GM12878 (cell line): ENCODE measurements at regions not wholly inside any gene's neighbourhood (a gene's known extent, or its start where the extent isn't known, plus 50 kb on each side); places are given as distances from the start of the nearest gene placed in this dataset.

Experiments used
- ATAC-seq: fragments of 200-7000 bp; cut with Tn5 transposase; 3 replicates; pipeline ENCODE4 v1.9.1; 2020; ENCODE audit warnings: mild to moderate bottlenecking, moderate library complexity
- BruUV-seq: library from RNA; stranded (reverse); fragments of 400-500 nt; replicated peaks from 2 replicates; lab custom pipeline; 2021; lab: Mats Ljungman, UMichigan
- CTCF ChIA-PET: fragments of 300-600 bp; sonication (Branson Sonifier 250); formaldehyde crosslinking; extraction: SDS; loops from one replicate; lab custom pipeline; 2021; ENCODE audit warnings: inconsistent platforms; lab: Yijun Ruan, JAX
- POLR2A ChIA-PET: fragments of 350-600 bp; formaldehyde crosslinking; extraction: SDS; loops from one replicate; lab custom pipeline; 2021; ENCODE audit warnings: inconsistent platforms; lab: Charles Lee
- RAD21 ChIA-PET: fragments of 300-600 bp; sonication (Branson Sonifier 250); formaldehyde crosslinking; loops from one replicate; lab custom pipeline; 2023; ENCODE audit warnings: antibody characterized with exemption; ENCODE audit not compliant: unreplicated experiment; lab: Charles Lee
- SMC1A ChIA-PET: fragments of 300-600 bp; sonication (Branson Sonifier 250); formaldehyde crosslinking; loops from one replicate; lab custom pipeline; 2023; ENCODE audit not compliant: unreplicated experiment, uncharacterized antibody; lab: Charles Lee
- DNase-seq: peaks from one replicate; pipeline ENCODE4 v3.0.0-alpha.2; 2011; ENCODE audit warnings: low read depth, low spot score
- FAIRE-seq: peaks from 3 replicates; lab custom pipeline; 2011; peaks lifted over from hg19 to GRCh38; lab: Jason Lieb, UNC
- H2AFZ ChIP-seq: 2 replicates; pipeline ENCODE4 v1.6.0; 2011; ENCODE audit warnings: low read depth, low read length, control low read depth; ENCODE audit not compliant: control insufficient read depth
- H3K27ac ChIP-seq: 2 replicates; pipeline ENCODE4 v1.5.1; 2011; ENCODE audit warnings: control low read depth; ENCODE audit not compliant: control insufficient read depth, insufficient read depth
- H3K27me3 ChIP-seq, 2 experiments: replicated peaks in 1 of 2; 2 replicates each; pipeline versions ENCODE4 v1.6.0 to v1.6.1; 2011; ENCODE audit warnings: low read length in 1 of 2; ENCODE audit not compliant: control insufficient read depth in 2 of 2, insufficient read depth in 2 of 2
- H3K36me3 ChIP-seq, 2 experiments: 2 replicates each; pipeline ENCODE4 v1.5.1; 2011; ENCODE audit warnings: low read length in 1 of 2; ENCODE audit not compliant: control insufficient read depth in 2 of 2, insufficient read depth in 2 of 2
- H3K4me1 ChIP-seq: 2 replicates; pipeline ENCODE4 v1.6.1; 2011; ENCODE audit warnings: mild to moderate bottlenecking, low read length, moderate library complexity, mixed read lengths; ENCODE audit not compliant: control insufficient read depth, insufficient read depth
- H3K4me2 ChIP-seq: 2 replicates; pipeline ENCODE4 v1.6.0; 2011; ENCODE audit warnings: control low read depth; ENCODE audit not compliant: control insufficient read depth, insufficient read depth
- H3K4me3 ChIP-seq: fragments of 200-600 bp; sonication (generic); 2 replicates; pipeline ENCODE4 v1.5.1; 2016
- H3K79me2 ChIP-seq: 2 replicates; pipeline ENCODE4 v1.6.0; 2011; ENCODE audit warnings: low read length; ENCODE audit not compliant: control insufficient read depth, insufficient read depth
- H3K9ac ChIP-seq: 2 replicates; pipeline ENCODE4 v1.8.0; 2011; ENCODE audit warnings: low read length, control low read depth, mixed read lengths; ENCODE audit not compliant: control insufficient read depth, insufficient read depth
- H3K9me3 ChIP-seq: replicated peaks from 3 replicates; pipeline ENCODE4 v1.5.1; 2011; ENCODE audit warnings: mild to moderate bottlenecking, low read length; ENCODE audit not compliant: control insufficient read depth, insufficient read depth
- H4K20me1 ChIP-seq: 2 replicates; pipeline ENCODE4 v1.6.0; 2011; ENCODE audit not compliant: control insufficient read depth, insufficient read depth
- CHD4 ChIP-seq: fragments of 200-600 bp; sonication (generic); IDR thresholded peaks from 2 replicates; pipeline ENCODE4 v1.6.1; 2016; ENCODE audit warnings: mild to moderate bottlenecking
- ESRRA ChIP-seq: IDR thresholded peaks from 2 replicates; pipeline ENCODE4 v1.6.1; 2012; ENCODE audit warnings: mild to moderate bottlenecking, low read length, improper control_type of control experiment
- FOS ChIP-seq: IDR thresholded peaks from 3 replicates; pipeline ENCODE4 v1.6.1; 2011; ENCODE audit warnings: borderline replicate concordance; ENCODE audit not compliant: insufficient read length; ENCODE audit errors: extremely low read depth
- GATAD2B ChIP-seq: fragments of 450-650 bp; conservative IDR thresholded peaks from 2 replicates; pipeline ENCODE4 v1.6.1; 2017; ENCODE audit warnings: low read depth, mild to moderate bottlenecking, moderate library complexity
- HDGF ChIP-seq: fragments of 450-650 bp; IDR thresholded peaks from 2 replicates; pipeline ENCODE4 v1.6.1; 2016; ENCODE audit warnings: antibody characterized with exemption
- JUND ChIP-seq: IDR thresholded peaks from 2 replicates; pipeline ENCODE4 v1.6.1; 2012; ENCODE audit warnings: low read depth, mild to moderate bottlenecking, low read length, improper control_type of control experiment, moderate library complexity
- NFYB ChIP-seq: IDR thresholded peaks from 2 replicates; pipeline ENCODE4 v1.6.1; 2011; ENCODE audit warnings: low read depth, mild to moderate bottlenecking, low read length, improper control_type of control experiment, moderate library complexity; ENCODE audit not compliant: insufficient read depth
- NR2C2 ChIP-seq: IDR thresholded peaks from 2 replicates; pipeline ENCODE4 v1.6.1; 2011; ENCODE audit warnings: borderline replicate concordance, low read depth; ENCODE audit not compliant: control insufficient read depth, insufficient read length
- PAX5 ChIP-seq: IDR thresholded peaks from 2 replicates; pipeline ENCODE4 v1.6.1; 2011; ENCODE audit warnings: low read depth, low read length, borderline replicate concordance
- SP1 ChIP-seq: IDR thresholded peaks from one replicate; pipeline ENCODE4 v1.6.1; 2011; ENCODE audit warnings: low read depth, low read length
- SREBF2 ChIP-seq: IDR thresholded peaks from 2 replicates; pipeline ENCODE4 v1.6.1; 2012; ENCODE audit warnings: mild to moderate bottlenecking, low read length
- ZBTB33 ChIP-seq: fragments of 450-650 bp; IDR thresholded peaks from 2 replicates; pipeline ENCODE4 v1.6.1; 2017; ENCODE audit warnings: mild to moderate bottlenecking
- whole genome bisulfite sequencing: methylation state at CpG from one replicate; pipeline ENCODE4 v1.1.6; 2016; ENCODE audit warnings: low lambda C conversion rate; ENCODE audit not compliant: insufficient replicate concordance, insufficient coverage; ENCODE audit errors: missing lambda C conversion rate; 5-methylcytosine and 5-hydroxymethylcytosine counted together
- in situ Hi-C: fragments of 300-500 bp; cut with MboI; formaldehyde crosslinking; loops from 9 replicates; pipeline ENCODE4 v1.14.3; 2018; ENCODE audit warnings: mixed read lengths
- intact Hi-C: fragments of 100-400 bp; cut with micrococcal nuclease; formaldehyde crosslinking; loops from one replicate; pipeline ENCODE4 v1.14.2; 2022; ENCODE audit not compliant: unreplicated experiment
- TF ChIP-seq, protein P1 (sequence below): IDR thresholded peaks from 2 replicates; pipeline ENCODE4 v1.6.1; 2011; ENCODE audit warnings: mild to moderate bottlenecking, low read depth, low read length, moderate library complexity; ENCODE audit not compliant: insufficient replicate concordance
- TF ChIP-seq, protein P2 (sequence below): fragments of 450-650 bp; IDR thresholded peaks from 2 replicates; pipeline ENCODE4 v1.6.1; 2016; ENCODE audit warnings: mild to moderate bottlenecking, moderate library complexity, borderline replicate concordance
- TF ChIP-seq, protein P3 (sequence below): fragments of 450-650 bp; IDR thresholded peaks from 2 replicates; pipeline ENCODE4 v1.6.1; 2017; ENCODE audit warnings: mild to moderate bottlenecking, moderate library complexity

DNA sequence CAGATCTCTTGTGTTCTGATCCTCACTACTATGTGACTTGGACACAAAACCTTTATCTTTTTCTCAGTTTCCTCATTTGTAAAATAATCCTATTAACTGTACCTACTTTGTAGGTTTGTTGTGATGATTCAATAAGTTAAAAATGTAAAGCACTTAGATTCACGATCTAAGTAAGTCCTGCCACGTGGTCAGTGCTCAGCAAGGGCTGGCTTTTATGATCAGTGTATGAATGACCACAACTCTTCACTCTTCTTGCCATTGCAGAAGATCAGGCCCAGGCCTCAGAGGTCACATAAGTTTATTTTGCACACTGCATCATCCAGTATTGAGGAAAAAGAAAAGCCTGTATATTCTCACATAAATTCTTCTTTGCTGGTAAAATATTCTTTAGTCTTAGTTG lies 1192.5 kb upstream of the ACVR2A start:
- Histone ChIP-seq H3K4me1 (no peaks in the 10 kb centered on the region), H3K27ac (no peak overlapping the region), H3K79me2 (no peaks in the 10 kb centered on the region), H4K20me1 (no peaks in the 10 kb centered on the region), H2AFZ (no peak overlapping the region), H3K4me3 (no peak overlapping the region), H3K9ac (no peak overlapping the region), H3K27me3 (no peaks in the 10 kb centered on the region), H3K4me2 (no peak overlapping the region), H3K36me3 (no peaks in the 10 kb centered on the region), H3K9me3 (no peaks in the 10 kb centered on the region)
- SMC1A ChIA-PET = no interaction called here
- in situ Hi-C loops (no loop called here), intact Hi-C loops (no loop called here)
- no TSS peak for BruUV-seq
- DNase-seq = no peak
- RAD21 ChIA-PET = no interaction called here
- 9% methylated on average over 2 of the region's 2 CpGs for WGBS
- POLR2A ChIA-PET = no interaction called here
- no peak for FAIRE-seq
- CTCF ChIA-PET = no interaction called here
- ATAC-seq = no peak
- TF ChIP-seq HDGF (no peak), JUND (no peak), NFYB (no peak), SP1 (no peak), SREBF2 (no peak), FOS (no peak), CHD4 (no peak), PAX5 (no peak), ESRRA (no peak), GATAD2B (no peak), NR2C2 (no peak), ZBTB33 (no peak)
- TF ChIP-seq, protein P1, sequence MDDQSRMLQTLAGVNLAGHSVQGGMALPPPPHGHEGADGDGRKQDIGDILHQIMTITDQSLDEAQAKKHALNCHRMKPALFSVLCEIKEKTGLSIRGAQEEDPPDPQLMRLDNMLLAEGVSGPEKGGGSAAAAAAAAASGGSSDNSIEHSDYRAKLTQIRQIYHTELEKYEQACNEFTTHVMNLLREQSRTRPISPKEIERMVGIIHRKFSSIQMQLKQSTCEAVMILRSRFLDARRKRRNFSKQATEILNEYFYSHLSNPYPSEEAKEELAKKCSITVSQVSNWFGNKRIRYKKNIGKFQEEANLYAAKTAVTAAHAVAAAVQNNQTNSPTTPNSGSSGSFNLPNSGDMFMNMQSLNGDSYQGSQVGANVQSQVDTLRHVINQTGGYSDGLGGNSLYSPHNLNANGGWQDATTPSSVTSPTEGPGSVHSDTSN = no peak
- TF ChIP-seq, protein P2, sequence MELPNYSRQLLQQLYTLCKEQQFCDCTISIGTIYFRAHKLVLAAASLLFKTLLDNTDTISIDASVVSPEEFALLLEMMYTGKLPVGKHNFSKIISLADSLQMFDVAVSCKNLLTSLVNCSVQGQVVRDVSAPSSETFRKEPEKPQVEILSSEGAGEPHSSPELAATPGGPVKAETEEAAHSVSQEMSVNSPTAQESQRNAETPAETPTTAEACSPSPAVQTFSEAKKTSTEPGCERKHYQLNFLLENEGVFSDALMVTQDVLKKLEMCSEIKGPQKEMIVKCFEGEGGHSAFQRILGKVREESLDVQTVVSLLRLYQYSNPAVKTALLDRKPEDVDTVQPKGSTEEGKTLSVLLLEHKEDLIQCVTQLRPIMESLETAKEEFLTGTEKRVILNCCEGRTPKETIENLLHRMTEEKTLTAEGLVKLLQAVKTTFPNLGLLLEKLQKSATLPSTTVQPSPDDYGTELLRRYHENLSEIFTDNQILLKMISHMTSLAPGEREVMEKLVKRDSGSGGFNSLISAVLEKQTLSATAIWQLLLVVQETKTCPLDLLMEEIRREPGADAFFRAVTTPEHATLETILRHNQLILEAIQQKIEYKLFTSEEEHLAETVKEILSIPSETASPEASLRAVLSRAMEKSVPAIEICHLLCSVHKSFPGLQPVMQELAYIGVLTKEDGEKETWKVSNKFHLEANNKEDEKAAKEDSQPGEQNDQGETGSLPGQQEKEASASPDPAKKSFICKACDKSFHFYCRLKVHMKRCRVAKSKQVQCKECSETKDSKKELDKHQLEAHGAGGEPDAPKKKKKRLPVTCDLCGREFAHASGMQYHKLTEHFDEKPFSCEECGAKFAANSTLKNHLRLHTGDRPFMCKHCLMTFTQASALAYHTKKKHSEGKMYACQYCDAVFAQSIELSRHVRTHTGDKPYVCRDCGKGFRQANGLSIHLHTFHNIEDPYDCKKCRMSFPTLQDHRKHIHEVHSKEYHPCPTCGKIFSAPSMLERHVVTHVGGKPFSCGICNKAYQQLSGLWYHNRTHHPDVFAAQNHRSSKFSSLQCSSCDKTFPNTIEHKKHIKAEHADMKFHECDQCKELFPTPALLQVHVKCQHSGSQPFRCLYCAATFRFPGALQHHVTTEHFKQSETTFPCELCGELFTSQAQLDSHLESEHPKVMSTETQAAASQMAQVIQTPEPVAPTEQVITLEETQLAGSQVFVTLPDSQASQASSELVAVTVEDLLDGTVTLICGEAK = no peak
- TF ChIP-seq, protein P3, sequence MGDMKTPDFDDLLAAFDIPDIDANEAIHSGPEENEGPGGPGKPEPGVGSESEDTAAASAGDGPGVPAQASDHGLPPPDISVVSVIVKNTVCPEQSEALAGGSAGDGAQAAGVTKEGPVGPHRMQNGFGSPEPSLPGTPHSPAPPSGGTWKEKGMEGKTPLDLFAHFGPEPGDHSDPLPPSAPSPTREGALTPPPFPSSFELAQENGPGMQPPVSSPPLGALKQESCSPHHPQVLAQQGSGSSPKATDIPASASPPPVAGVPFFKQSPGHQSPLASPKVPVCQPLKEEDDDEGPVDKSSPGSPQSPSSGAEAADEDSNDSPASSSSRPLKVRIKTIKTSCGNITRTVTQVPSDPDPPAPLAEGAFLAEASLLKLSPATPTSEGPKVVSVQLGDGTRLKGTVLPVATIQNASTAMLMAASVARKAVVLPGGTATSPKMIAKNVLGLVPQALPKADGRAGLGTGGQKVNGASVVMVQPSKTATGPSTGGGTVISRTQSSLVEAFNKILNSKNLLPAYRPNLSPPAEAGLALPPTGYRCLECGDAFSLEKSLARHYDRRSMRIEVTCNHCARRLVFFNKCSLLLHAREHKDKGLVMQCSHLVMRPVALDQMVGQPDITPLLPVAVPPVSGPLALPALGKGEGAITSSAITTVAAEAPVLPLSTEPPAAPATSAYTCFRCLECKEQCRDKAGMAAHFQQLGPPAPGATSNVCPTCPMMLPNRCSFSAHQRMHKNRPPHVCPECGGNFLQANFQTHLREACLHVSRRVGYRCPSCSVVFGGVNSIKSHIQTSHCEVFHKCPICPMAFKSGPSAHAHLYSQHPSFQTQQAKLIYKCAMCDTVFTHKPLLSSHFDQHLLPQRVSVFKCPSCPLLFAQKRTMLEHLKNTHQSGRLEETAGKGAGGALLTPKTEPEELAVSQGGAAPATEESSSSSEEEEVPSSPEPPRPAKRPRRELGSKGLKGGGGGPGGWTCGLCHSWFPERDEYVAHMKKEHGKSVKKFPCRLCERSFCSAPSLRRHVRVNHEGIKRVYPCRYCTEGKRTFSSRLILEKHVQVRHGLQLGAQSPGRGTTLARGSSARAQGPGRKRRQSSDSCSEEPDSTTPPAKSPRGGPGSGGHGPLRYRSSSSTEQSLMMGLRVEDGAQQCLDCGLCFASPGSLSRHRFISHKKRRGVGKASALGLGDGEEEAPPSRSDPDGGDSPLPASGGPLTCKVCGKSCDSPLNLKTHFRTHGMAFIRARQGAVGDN = no peak
